ENCODE measurements at regions not wholly inside any gene's neighbourhood (a gene's known extent, or its start where the extent isn't known, plus 50 kb on each side); places are given as distances from the start of the nearest gene placed in this dataset.

GRCh38 chr5:148950471-148950863, 112.4 kb downstream of the SH3TC2 start:
- DNase-seq (ENCODE audit: low spot score) = no peak

DNA sequence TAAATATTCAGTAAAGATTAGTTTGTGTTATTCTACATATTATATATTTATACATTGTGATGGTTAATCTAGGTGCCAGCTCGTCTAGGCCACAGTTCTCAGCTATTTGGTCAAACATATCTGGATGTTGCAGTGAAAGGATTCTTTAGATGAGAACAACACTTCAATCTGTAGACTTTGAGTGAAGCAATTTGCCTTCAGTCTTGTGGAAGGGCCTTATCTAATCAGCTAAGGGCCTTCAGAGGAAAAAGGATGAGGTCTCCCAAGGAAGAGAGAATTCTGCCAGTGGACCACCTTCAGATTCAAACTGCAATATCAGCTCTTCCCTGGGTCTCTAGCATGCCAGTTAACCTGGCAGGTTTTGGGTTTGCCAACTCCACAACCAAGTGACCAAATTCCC, 112.0 kb downstream of the SH3TC2 start:
- DNase-seq (ENCODE audit: low spot score) = no peak

- DNase-seq (ENCODE audit: low spot score) = no peak
Observed at GRCh38 chr5:148951612-148952011, 111.2 kb downstream of the SH3TC2 start.

GRCh38 chr5:148952097-148952867, 110.6 kb downstream of the SH3TC2 start:
- no peak for DNase-seq (ENCODE audit: low spot score)

- no peak for DNase-seq (ENCODE audit: low spot score)
Observed at GRCh38 chr5:148953711-148954110, 109.2 kb downstream of the SH3TC2 start.

Measured in ureter (tissue), 1 donor.